ENCODE measurements at regions not wholly inside any gene's neighbourhood (a gene's known extent, or its start where the extent isn't known, plus 50 kb on each side); places are given as distances from the start of the nearest gene placed in this dataset.
A peak's percentile ranks its signal among the peaks of the same experiment; 100 is the strongest.

DNA sequence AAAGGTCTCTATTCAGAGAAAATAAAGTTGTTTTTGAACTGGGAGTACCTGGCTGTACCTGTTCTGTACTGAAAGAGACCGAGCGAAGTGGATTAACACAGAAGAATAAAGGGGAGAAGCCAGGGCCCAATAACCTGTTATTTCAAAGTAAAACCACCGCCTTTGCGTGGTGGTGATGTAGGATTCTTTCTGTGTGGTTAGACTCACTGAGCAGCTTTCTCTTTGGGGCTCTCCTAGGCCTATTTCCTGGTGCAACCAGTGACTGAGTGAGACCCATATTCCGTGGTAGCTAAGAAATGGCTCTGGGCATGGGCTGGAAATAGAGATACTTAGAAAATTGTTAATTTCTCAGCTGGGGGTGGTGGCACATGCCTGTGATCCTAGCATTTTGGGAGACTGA lies 99.9 kb downstream of the XCL2 start:
- H3K4me3 Mint-ChIP-seq, result no peak overlapping the region

DNA sequence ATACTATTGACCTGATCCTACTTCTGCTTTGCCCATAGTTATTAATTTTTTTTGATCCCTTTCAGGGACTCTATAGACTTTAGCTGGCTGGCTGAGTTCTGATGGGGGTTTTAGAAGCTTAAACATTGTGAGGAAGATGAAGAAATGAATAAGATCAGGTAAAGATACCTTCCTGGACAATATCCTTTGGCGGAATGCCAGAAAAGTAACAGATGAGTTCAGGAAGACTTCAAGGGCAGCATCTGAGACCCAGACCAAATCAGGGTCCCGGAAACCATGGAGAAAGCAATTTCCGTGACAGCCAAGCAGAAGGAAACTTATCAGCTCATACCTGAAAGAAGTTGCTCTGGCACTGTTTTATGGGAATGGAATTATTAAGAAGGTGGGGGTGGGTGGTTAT lies 100.4 kb downstream of the XCL2 start:
- Mint-ChIP-seq H3K27me3 (ENCODE audit: low read depth) (peaks cover 38% of the 10 kb centered on the region), H3K36me3 (ENCODE audit: low read depth) (no peaks in the 10 kb centered on the region), H3K4me1 (peaks cover 11% of the 10 kb centered on the region), H3K4me3 (no peak overlapping the region), H3K27ac (no peak overlapping the region), H3K9me3 (peaks cover 3% of the 10 kb centered on the region)
- TF ChIP-seq, protein P1, sequence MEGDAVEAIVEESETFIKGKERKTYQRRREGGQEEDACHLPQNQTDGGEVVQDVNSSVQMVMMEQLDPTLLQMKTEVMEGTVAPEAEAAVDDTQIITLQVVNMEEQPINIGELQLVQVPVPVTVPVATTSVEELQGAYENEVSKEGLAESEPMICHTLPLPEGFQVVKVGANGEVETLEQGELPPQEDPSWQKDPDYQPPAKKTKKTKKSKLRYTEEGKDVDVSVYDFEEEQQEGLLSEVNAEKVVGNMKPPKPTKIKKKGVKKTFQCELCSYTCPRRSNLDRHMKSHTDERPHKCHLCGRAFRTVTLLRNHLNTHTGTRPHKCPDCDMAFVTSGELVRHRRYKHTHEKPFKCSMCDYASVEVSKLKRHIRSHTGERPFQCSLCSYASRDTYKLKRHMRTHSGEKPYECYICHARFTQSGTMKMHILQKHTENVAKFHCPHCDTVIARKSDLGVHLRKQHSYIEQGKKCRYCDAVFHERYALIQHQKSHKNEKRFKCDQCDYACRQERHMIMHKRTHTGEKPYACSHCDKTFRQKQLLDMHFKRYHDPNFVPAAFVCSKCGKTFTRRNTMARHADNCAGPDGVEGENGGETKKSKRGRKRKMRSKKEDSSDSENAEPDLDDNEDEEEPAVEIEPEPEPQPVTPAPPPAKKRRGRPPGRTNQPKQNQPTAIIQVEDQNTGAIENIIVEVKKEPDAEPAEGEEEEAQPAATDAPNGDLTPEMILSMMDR (IDR thresholded peaks at IDR 0.05; ENCODE audit: unreplicated experiment in 3 of 3), result no peak

More for the DNA sequence above, 99.9 kb downstream of the XCL2 start:
- no peaks in the 10 kb centered on the region for H3K36me3 Mint-ChIP-seq (ENCODE audit: low read depth)
- H3K27me3 Mint-ChIP-seq (ENCODE audit: low read depth), result peaks cover 38% of the 10 kb centered on the region
- H3K9me3 Mint-ChIP-seq, result peaks cover 3% of the 10 kb centered on the region
- H3K4me1 Mint-ChIP-seq, result peaks cover 11% of the 10 kb centered on the region
- TF ChIP-seq, protein P1 (IDR thresholded peaks at IDR 0.05; ENCODE audit: unreplicated experiment in 3 of 3), result no peak
- H3K27ac Mint-ChIP-seq, result no peak overlapping the region

DNA sequence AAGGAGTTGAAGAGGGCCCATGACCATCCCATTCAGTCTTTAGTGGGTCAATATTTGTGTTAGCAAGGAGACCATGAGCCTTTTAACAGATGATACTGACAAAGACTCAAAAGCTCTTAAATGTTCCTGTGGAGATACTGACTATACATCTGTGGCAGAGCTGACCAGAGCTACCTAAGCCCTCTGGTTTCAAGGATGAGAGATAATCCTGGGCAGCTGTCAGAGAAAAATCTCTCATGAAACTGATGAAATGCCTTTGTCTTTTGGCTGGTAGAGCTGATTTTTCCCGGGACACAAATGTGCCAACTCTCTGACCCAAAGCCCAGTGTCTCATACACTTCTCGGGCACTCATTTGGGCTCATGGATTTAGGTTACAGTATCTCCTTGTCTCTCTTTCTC lies 100.9 kb downstream of the XCL2 start:
- Mint-ChIP-seq H3K36me3 (ENCODE audit: low read depth) (no peaks in the 10 kb centered on the region), H3K27me3 (ENCODE audit: low read depth) (peaks cover 42% of the 10 kb centered on the region), H3K9me3 (peaks cover 3% of the 10 kb centered on the region), H3K4me1 (peaks cover 11% of the 10 kb centered on the region), H3K27ac (no peak overlapping the region), H3K4me3 (no peak overlapping the region)
- TF ChIP-seq, protein P1 (IDR thresholded peaks at IDR 0.05; ENCODE audit: unreplicated experiment in 3 of 3), result no peak

DNA sequence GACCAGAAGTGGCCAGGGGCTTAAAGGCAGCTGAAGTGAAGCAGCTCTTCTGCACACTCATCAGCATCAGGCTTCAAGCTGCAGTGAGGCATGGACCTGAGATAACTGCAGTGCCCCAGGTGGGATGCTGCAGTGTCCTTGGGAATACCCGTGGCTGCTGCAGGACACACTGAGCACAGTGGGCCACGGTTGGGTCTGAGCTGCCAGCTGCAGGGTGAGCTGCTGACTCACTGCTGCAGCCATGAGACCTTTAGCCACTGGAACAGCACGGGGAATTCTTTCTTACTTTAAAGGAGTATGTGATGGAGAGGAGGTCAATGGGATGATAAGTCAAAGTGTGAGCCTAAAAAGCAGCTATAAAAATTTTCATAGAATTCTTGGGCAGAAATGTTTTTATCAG lies 102.1 kb downstream of the XCL2 start:
- Mint-ChIP-seq H3K4me3 (peak overlapping the region in 1 of 3 experiments; percentile 17), H3K27me3 (ENCODE audit: low read depth) (peaks cover 48% of the 10 kb centered on the region), H3K9me3 (no peaks in the 10 kb centered on the region), H3K4me1 (peaks cover 11% of the 10 kb centered on the region), H3K27ac (no peak overlapping the region), H3K36me3 (ENCODE audit: low read depth) (no peaks in the 10 kb centered on the region)
- TF ChIP-seq, protein P1 (IDR thresholded peaks at IDR 0.05; ENCODE audit: unreplicated experiment in 3 of 3), result no peak

DNA sequence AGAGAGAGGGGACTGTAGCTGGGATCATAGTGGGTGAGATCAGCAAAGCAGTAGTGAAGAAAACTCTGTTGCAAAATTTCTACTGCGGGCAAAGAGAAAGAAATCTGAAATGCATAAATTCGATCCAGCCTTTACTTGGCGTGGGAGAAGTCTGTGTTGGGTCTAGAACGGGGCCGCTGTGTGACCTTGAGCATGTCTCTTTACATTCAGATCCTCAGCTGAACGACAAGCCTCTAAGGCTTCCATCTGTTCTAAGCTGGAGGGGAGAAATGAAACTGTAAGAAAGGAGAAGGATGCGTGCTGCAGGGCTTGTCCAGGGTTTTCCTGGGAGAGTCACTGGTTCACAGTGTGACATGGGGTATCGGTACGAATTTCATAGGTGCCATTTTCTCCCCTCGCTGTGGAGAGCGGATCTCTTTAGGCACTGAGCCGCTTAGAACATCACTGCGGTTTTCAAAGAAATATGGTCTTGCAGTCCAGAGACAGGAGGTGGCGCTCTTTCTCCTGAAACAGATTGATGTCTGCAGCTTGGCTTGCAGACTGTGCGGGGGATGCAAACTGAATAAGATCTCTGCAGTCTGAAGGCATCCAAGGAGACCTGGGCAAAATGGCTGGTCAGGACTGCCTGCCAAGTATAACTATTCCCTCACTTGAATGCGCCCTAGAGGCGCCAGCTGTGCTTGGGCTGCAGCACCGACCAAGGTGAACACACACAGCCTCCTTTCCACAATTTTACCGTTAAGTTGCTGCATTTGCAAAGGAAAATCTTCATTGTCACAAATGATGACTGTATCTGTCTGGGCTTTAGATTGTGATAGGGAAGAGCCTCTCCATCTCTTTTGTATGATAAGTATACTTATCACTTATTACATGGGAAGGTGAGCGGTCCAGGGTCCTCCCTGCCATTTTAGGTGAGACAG lies 104.1 kb downstream of the XCL2 start:
- Mint-ChIP-seq H3K4me1 (peaks cover 11% of the 10 kb centered on the region), H3K36me3 (ENCODE audit: low read depth) (no peaks in the 10 kb centered on the region), H3K27me3 (ENCODE audit: low read depth) (peaks cover 51% of the 10 kb centered on the region), H3K4me3 (peak overlapping the region; percentile 12 to 39 (median 37)), H3K9me3 (no peaks in the 10 kb centered on the region), H3K27ac (no peak overlapping the region)
- TF ChIP-seq, protein P1 (IDR thresholded peaks at IDR 0.05; ENCODE audit: unreplicated experiment in 3 of 3), result peak; percentile 62 to 88 (median 66)

DNA sequence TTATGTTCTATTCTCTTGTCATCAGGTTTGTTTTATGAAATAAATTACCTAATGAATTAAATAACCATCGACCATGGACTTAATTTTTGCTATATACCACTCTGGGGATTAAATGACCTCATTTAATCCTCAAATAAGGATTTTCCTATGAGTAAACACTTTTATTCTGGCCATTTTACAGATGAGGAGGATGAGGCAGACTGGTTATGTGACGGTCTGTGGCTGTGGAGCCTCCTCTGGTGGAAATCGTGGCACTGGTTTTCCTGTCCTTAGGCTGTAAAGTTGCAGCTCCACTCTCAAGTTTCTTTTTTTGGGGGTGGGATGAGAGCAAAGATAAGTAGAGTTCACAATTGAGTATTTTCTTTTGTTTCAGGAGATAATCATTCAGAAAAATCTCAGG lies 105.2 kb downstream of the XCL2 start:
- peaks cover 57% of the 10 kb centered on the region for H3K27me3 Mint-ChIP-seq (ENCODE audit: low read depth)
- H3K4me3 Mint-ChIP-seq, result no peak overlapping the region
- H3K9me3 Mint-ChIP-seq, result no peaks in the 10 kb centered on the region
- H3K36me3 Mint-ChIP-seq (ENCODE audit: low read depth), result no peaks in the 10 kb centered on the region
- no peak overlapping the region for H3K27ac Mint-ChIP-seq
- TF ChIP-seq, protein P1 (IDR thresholded peaks at IDR 0.05; ENCODE audit: unreplicated experiment in 3 of 3), result no peak
- peaks cover 11% of the 10 kb centered on the region for H3K4me1 Mint-ChIP-seq

Data from nephron (organoid).